CD14-positive monocyte (primary cell): ENCODE measurements at regions not wholly inside any gene's neighbourhood (a gene's known extent, or its start where the extent isn't known, plus 50 kb on each side); places are given as distances from the start of the nearest gene placed in this dataset.

Experiments
- DNase-seq, 3 donors: peaks; one replicate each; pipeline ENCODE4 v3.0.0-alpha.2; 2011 to 2022
- H2AFZ ChIP-seq: 2 replicates; pipeline ENCODE4 v1.6.0; 2012; ENCODE audit warnings: mild to moderate bottlenecking, low read depth, low read length, inconsistent platforms; ENCODE audit not compliant: insufficient read depth, poor library complexity, severe bottlenecking
- H3K27ac ChIP-seq, 2 donors: 1 replicate in 1 of 2; 2 replicates in 1 of 2; pipeline ENCODE4 v1.5.1; 2012 to 2013; ENCODE audit warnings: low read length in 2 of 2, control low read depth in 1 of 2, inconsistent platforms in 1 of 2, low read depth in 1 of 2, mild to moderate bottlenecking in 1 of 2
- H3K27me3 ChIP-seq, 2 donors: one replicate each; pipeline versions ENCODE4 v1.6.0 to v1.6.1; 2011 to 2013; ENCODE audit warnings: low read length in 2 of 2; ENCODE audit not compliant: control insufficient read depth in 2 of 2, insufficient read depth in 2 of 2
- H3K36me3 ChIP-seq, 2 donors: replicated peaks in 1 of 2; 1 replicate in 1 of 2; 2 replicates in 1 of 2; pipeline versions ENCODE4 v1.5.1 to v1.6.1; 2012 to 2013; ENCODE audit warnings: low read length in 2 of 2, control low read depth in 1 of 2, inconsistent platforms in 1 of 2, mild to moderate bottlenecking in 1 of 2; ENCODE audit not compliant: insufficient read depth in 2 of 2, control insufficient read depth in 1 of 2
- H3K4me1 ChIP-seq, 2 donors: 1 replicate in 1 of 2; 2 replicates in 1 of 2; pipeline versions ENCODE4 v1.5.1 to v1.6.1; 2012 to 2013; ENCODE audit warnings: low read length in 2 of 2, control low read depth in 1 of 2, inconsistent platforms in 1 of 2, mild to moderate bottlenecking in 1 of 2, moderate library complexity in 1 of 2; ENCODE audit not compliant: insufficient read depth in 2 of 2, control insufficient read depth in 1 of 2
- H3K4me2 ChIP-seq: replicated peaks from 2 replicates; pipeline ENCODE3; 2012; ENCODE audit warnings: low read length, moderate library complexity, mild to moderate bottlenecking; ENCODE audit not compliant: poor library complexity, severe bottlenecking; ENCODE audit errors: extremely low read depth
- H3K4me3 ChIP-seq, 3 experiments: fragments of 200-600 bp in 1 of 3; sonication (generic) in 1 of 3; replicated peaks in 1 of 3; 1 replicate in 2 of 3; 2 replicates in 1 of 3; pipeline ENCODE4 v1.5.1; 2011 to 2013; ENCODE audit warnings: low read length in 3 of 3, mild to moderate bottlenecking in 3 of 3, control low read depth in 2 of 3, low read depth in 2 of 3, inconsistent platforms in 1 of 3, moderate library complexity in 1 of 3
- H3K79me2 ChIP-seq: 2 replicates; pipeline ENCODE4 v1.6.0; 2012; ENCODE audit warnings: mild to moderate bottlenecking, control low read depth, inconsistent platforms, low read length, moderate library complexity; ENCODE audit not compliant: insufficient read depth
- H3K9ac ChIP-seq: 2 replicates; pipeline ENCODE4 v1.6.0; 2017; ENCODE audit warnings: low read length, mild to moderate bottlenecking; ENCODE audit not compliant: insufficient read depth, poor library complexity, severe bottlenecking
- H3K9me3 ChIP-seq, 2 donors: replicated peaks in 1 of 2; 1 replicate in 1 of 2; 2 replicates in 1 of 2; pipeline versions ENCODE4 v1.5.1 to v1.6.1; 2012 to 2013; ENCODE audit warnings: low read length in 2 of 2, control low read depth in 1 of 2; ENCODE audit not compliant: control insufficient read depth in 1 of 2, insufficient read depth in 1 of 2
- H4K20me1 ChIP-seq: 2 replicates; pipeline ENCODE4 v1.6.0; 2012; ENCODE audit warnings: mild to moderate bottlenecking, low read length, control low read depth, moderate library complexity; ENCODE audit not compliant: insufficient read depth
- H3K27ac Mint-ChIP-seq, 7 donors: one replicate each; pipeline ENCODE4 v1.8.0; 2020; ENCODE audit warnings: mild to moderate bottlenecking in 7 of 7, mixed read lengths in 7 of 7, moderate library complexity in 6 of 7, inconsistent platforms in 2 of 7
- H3K27me3 Mint-ChIP-seq, 3 donors: one replicate each; pipeline ENCODE4 v1.8.0; 2021 to 2022; ENCODE audit warnings: low read depth in 3 of 3, mild to moderate bottlenecking in 3 of 3, mixed read lengths in 3 of 3, moderate library complexity in 3 of 3, inconsistent platforms in 1 of 3
- H3K36me3 Mint-ChIP-seq, 2 donors: one replicate each; pipeline ENCODE4 v1.8.0; 2020; ENCODE audit warnings: mixed read lengths in 2 of 2, inconsistent platforms in 1 of 2, mild to moderate bottlenecking in 1 of 2
- H3K4me1 Mint-ChIP-seq: one replicate; pipeline ENCODE4 v1.8.0; 2020; ENCODE audit warnings: mild to moderate bottlenecking, mixed read lengths
- H3K4me3 Mint-ChIP-seq, 2 donors: one replicate each; pipeline ENCODE4 v1.8.0; 2020; ENCODE audit warnings: mild to moderate bottlenecking in 2 of 2, mixed read lengths in 2 of 2, moderate library complexity in 1 of 2
- H3K9me3 Mint-ChIP-seq, 7 donors: one replicate each; pipeline ENCODE4 v1.8.0; 2020 to 2022; ENCODE audit warnings: mixed read lengths in 7 of 7, mild to moderate bottlenecking in 6 of 7, moderate library complexity in 6 of 7, inconsistent platforms in 2 of 7
- CTCF ChIP-seq: fragments of 200-600 bp; IDR thresholded peaks from one replicate; pipeline ENCODE4 v1.8.0; 2022; ENCODE audit warnings: antibody characterized with exemption, mild to moderate bottlenecking
- WGBS: methylation state at CpG from one replicate; pipeline ENCODE4 v1.1.5; 2013; ENCODE audit warnings: missing lambda C conversion rate; ENCODE audit not compliant: insufficient coverage; 5-methylcytosine and 5-hydroxymethylcytosine counted together
- intact Hi-C, 2 donors: fragments of 100-400 bp; cut with micrococcal nuclease; formaldehyde crosslinking; loops; one replicate each; pipeline versions ENCODE4 v1.15.0 to v1.15.1; 2023

- H3K36me3 Mint-ChIP-seq, result no peaks in the 10 kb centered on the region
- Histone ChIP-seq H3K79me2 (no peaks in the 10 kb centered on the region), H3K27me3 (no peaks in the 10 kb centered on the region), H3K9me3 (no peaks in the 10 kb centered on the region), H4K20me1 (no peaks in the 10 kb centered on the region), H3K36me3 (no peaks in the 10 kb centered on the region), H3K9ac (no peak overlapping the region), H3K4me3 (no peak overlapping the region), H2AFZ (no peak overlapping the region), H3K4me1 (no peaks in the 10 kb centered on the region), H3K27ac (no peak overlapping the region), H3K4me2 (no peak overlapping the region)
- peaks cover 2 to 4% (median 2%) of the 10 kb centered on the region in 3 donors for H3K27me3 Mint-ChIP-seq
- no peak for DNase-seq
- H3K9me3 Mint-ChIP-seq, result no peaks in the 10 kb centered on the region
- H3K27ac Mint-ChIP-seq, result no peak overlapping the region
- no CpG with 5 or more reads among the region's 8 CpGs for WGBS
- no peak for TF ChIP-seq CTCF
- intact Hi-C loops, result no loop called here
- no peak overlapping the region for H3K4me3 Mint-ChIP-seq
- H3K4me1 Mint-ChIP-seq, result no peaks in the 10 kb centered on the region
Measured at GRCh38 chr9:550333-550732, 291.2 kb upstream of the DMRT1 start.

DNA sequence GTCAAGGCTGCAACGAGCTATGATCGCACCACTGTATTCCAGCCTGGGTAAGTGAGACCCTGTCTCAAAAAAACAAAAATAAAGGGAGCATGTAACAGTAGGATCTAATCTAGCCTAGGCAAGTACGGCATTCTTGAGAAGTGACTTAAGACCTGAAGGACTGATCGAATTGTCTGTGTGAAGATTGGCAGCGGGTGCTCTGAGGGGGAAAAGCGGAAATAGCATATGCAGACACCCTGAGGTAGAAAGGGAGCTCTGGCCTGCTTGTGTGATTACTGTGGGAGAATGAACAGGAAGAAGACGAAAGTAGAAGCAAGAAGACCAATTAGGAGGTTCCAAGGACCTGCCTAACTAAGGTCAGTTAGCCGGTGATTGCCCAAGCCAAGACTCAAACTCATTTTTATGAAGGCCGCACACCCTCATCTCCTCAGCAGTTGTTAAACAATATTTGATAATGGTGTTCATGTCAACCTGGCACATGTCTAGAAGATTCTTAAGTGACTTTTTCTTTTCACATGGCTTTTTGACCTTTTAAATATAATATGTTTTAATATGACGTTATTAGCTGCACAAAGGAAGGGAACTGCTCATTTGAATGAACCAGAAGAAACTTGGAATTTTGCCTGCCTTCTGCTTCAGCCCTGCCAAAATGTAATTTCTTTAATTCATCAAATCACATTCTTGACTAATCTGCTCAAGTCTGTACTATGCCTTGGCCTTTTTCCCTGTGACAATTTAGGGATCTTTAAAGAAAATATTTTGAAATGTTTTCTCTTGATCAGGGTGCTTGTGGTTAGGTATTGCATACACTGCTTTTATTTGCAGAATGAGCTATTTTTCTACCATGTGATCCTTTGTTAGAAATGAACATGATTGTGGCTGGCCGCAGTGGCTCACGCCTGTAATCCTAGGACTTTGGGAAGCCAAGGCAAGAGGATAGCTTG lies 289.2 kb upstream of the DMRT1 start:
- Mint-ChIP-seq H3K4me1 (peaks cover 3% of the 10 kb centered on the region), H3K27me3 (peaks cover 2 to 4% (median 2%) of the 10 kb centered on the region in 3 donors), H3K9me3 (no peaks in the 10 kb centered on the region), H3K27ac (no peak overlapping the region), H3K4me3 (no peak overlapping the region), H3K36me3 (no peaks in the 10 kb centered on the region)
- no peak overlapping the region for H3K9ac ChIP-seq
- 95% methylated on average over 6 of the region's 12 CpGs for WGBS
- H3K36me3 ChIP-seq, result no peaks in the 10 kb centered on the region
- H3K27ac ChIP-seq, result no peak overlapping the region
- no peaks in the 10 kb centered on the region for H3K4me1 ChIP-seq
- intact Hi-C loops, result no loop called here
- TF ChIP-seq CTCF, result no peak
- no peak overlapping the region for H3K4me3 ChIP-seq
- no peak overlapping the region for H3K4me2 ChIP-seq
- H4K20me1 ChIP-seq, result no peaks in the 10 kb centered on the region
- H3K27me3 ChIP-seq, result no peaks in the 10 kb centered on the region
- H3K79me2 ChIP-seq, result no peaks in the 10 kb centered on the region
- H2AFZ ChIP-seq, result no peak overlapping the region
- no peaks in the 10 kb centered on the region for H3K9me3 ChIP-seq
- DNase-seq, result no peak
